OCI-LY1 (cell line): ENCODE measurements at regions not wholly inside any gene's neighbourhood (a gene's known extent, or its start where the extent isn't known, plus 50 kb on each side); places are given as distances from the start of the nearest gene placed in this dataset.

ENCODE experiments used
- H2AFZ ChIP-seq: fragments of 200-600 bp; sonication (generic), shearing (Covaris generic); 2 replicates; pipeline ENCODE4 v1.6.0; 2014; ENCODE audit warnings: antibody characterized with exemption, mild to moderate bottlenecking, low read length
- H3F3A ChIP-seq: fragments of 200-600 bp; sonication (generic), shearing (Covaris generic); 2 replicates; pipeline ENCODE4 v1.6.0; 2014; ENCODE audit warnings: mild to moderate bottlenecking, antibody characterized with exemption, low read length, moderate library complexity; ENCODE audit not compliant: insufficient read depth
- H3K27ac ChIP-seq: fragments of 200-600 bp; sonication (generic); 2 replicates; pipeline ENCODE4 v1.5.1; 2014; ENCODE audit warnings: low read length, mixed run types, mild to moderate bottlenecking, low read depth; ENCODE audit not compliant: poor library complexity, severe bottlenecking
- H3K27me3 ChIP-seq: fragments of 200-600 bp; sonication (generic); 2 replicates; pipeline ENCODE4 v1.6.0; 2014; ENCODE audit warnings: antibody characterized with exemption, mild to moderate bottlenecking, low read length, moderate library complexity; ENCODE audit not compliant: insufficient read depth
- H3K36me3 ChIP-seq: fragments of 200-600 bp; sonication (generic); 2 replicates; pipeline ENCODE4 v1.6.1; 2014; ENCODE audit warnings: mild to moderate bottlenecking, antibody characterized with exemption, low read length, moderate library complexity, mixed read lengths; ENCODE audit not compliant: insufficient read depth
- H3K4me1 ChIP-seq: fragments of 200-600 bp; sonication (generic); 2 replicates; pipeline ENCODE4 v1.5.1; 2014; ENCODE audit warnings: mild to moderate bottlenecking, low read length, moderate library complexity; ENCODE audit not compliant: insufficient read depth, severe bottlenecking
- H3K4me2 ChIP-seq: fragments of 200-600 bp; sonication (generic), shearing (Covaris generic); 2 replicates; pipeline ENCODE4 v1.6.1; 2014; ENCODE audit warnings: low read length
- H3K4me3 ChIP-seq: fragments of 200-600 bp; sonication (generic); 2 replicates; pipeline ENCODE4 v1.5.1; 2014; ENCODE audit warnings: low read length, low read depth, mild to moderate bottlenecking, mixed read lengths; ENCODE audit not compliant: poor library complexity, severe bottlenecking
- H3K79me2 ChIP-seq: fragments of 200-600 bp; shearing (Covaris generic); 2 replicates; pipeline ENCODE4 v1.6.1; 2016; ENCODE audit warnings: mixed run types, low read length, mixed read lengths; ENCODE audit not compliant: insufficient read depth
- H3K9ac ChIP-seq: fragments of 200-600 bp; sonication (generic), shearing (Covaris generic); 2 replicates; pipeline ENCODE4 v1.6.1; 2014; ENCODE audit warnings: mild to moderate bottlenecking, low read length, mixed read lengths
- H3K9me2 ChIP-seq: fragments of 200-600 bp; sonication (generic), shearing (Covaris generic); 2 replicates; pipeline ENCODE4 v1.6.1; 2014; ENCODE audit warnings: low read depth, mild to moderate bottlenecking, low read length, mixed read lengths
- H3K9me3 ChIP-seq: fragments of 200-600 bp; shearing (Covaris generic); 2 replicates; pipeline ENCODE4 v1.6.1; 2014; ENCODE audit warnings: low read length, mixed read lengths
- H4K20me1 ChIP-seq: fragments of 200-600 bp; sonication (generic), shearing (Covaris generic); 2 replicates; pipeline ENCODE4 v1.6.0; 2016; ENCODE audit warnings: mild to moderate bottlenecking, low read length; ENCODE audit not compliant: insufficient read depth
- EZH2 ChIP-seq: fragments of 200-600 bp; sonication (generic), shearing (Covaris generic); IDR thresholded peaks from 2 replicates; pipeline ENCODE4 v1.8.0; 2017; ENCODE audit warnings: borderline replicate concordance, mixed run types, mild to moderate bottlenecking, antibody characterized with exemption, low read length, moderate library complexity, mixed read lengths
- TF ChIP-seq, protein P1 (sequence below): fragments of 200-600 bp; sonication (generic), shearing (Covaris generic); IDR thresholded peaks from 2 replicates; pipeline ENCODE4 v1.5.1; 2017; ENCODE audit warnings: mild to moderate bottlenecking, antibody characterized with exemption, low read length, moderate library complexity, mixed read lengths

DNA sequence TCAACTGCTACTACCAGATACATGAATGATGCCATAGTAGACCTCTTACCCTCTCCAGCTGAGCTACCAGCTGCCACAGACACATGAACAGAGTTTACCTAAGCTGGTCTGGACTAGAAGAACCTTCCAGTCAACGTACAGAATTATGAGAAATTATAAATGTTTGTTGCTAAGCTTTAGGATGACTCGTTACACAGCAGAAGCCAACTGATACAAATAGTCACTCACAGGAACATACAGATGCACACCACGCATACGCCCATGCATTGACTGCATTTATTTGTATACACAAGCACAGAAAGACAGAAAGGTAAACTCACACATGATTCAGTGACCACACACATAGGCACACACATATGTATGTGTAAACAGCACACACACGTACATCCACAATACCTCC lies 164.6 kb downstream of the SALL1 start:
- H3F3A ChIP-seq, result no peaks in the 10 kb centered on the region
- H4K20me1 ChIP-seq, result no peaks in the 10 kb centered on the region
- H3K9me3 ChIP-seq, result no peaks in the 10 kb centered on the region
- H2AFZ ChIP-seq, result no peak overlapping the region
- H3K27me3 ChIP-seq, result no peaks in the 10 kb centered on the region
- H3K9me2 ChIP-seq, result no peaks in the 10 kb centered on the region
- no peaks in the 10 kb centered on the region for H3K4me1 ChIP-seq
- H3K79me2 ChIP-seq, result no peaks in the 10 kb centered on the region
- H3K9ac ChIP-seq, result no peak overlapping the region
- no peak overlapping the region for H3K4me2 ChIP-seq
- H3K4me3 ChIP-seq, result no peak overlapping the region
- H3K36me3 ChIP-seq, result no peaks in the 10 kb centered on the region
- TF ChIP-seq, protein P1, sequence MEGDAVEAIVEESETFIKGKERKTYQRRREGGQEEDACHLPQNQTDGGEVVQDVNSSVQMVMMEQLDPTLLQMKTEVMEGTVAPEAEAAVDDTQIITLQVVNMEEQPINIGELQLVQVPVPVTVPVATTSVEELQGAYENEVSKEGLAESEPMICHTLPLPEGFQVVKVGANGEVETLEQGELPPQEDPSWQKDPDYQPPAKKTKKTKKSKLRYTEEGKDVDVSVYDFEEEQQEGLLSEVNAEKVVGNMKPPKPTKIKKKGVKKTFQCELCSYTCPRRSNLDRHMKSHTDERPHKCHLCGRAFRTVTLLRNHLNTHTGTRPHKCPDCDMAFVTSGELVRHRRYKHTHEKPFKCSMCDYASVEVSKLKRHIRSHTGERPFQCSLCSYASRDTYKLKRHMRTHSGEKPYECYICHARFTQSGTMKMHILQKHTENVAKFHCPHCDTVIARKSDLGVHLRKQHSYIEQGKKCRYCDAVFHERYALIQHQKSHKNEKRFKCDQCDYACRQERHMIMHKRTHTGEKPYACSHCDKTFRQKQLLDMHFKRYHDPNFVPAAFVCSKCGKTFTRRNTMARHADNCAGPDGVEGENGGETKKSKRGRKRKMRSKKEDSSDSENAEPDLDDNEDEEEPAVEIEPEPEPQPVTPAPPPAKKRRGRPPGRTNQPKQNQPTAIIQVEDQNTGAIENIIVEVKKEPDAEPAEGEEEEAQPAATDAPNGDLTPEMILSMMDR, result no peak
- TF ChIP-seq EZH2, result no peak
- H3K27ac ChIP-seq, result no peak overlapping the region

DNA sequence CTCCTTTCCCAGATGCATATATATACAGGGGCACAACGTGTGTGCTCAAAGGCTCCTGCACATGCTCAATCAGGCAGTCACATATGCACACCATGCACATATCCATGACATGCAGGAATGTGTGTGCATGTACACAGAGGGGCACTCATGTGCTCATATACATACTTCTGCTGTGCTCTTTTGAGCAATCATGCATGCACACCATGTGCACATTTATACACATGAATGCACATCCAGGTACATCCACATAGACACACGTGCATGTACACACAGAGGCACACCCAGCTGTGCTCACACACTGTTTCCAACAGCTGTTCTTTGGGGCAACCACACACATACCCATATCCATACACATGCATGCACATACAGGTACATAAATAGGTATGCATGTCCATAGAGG lies 165.3 kb downstream of the SALL1 start:
- Histone ChIP-seq H3K36me3 (no peaks in the 10 kb centered on the region), H3K9me3 (no peaks in the 10 kb centered on the region)

DNA sequence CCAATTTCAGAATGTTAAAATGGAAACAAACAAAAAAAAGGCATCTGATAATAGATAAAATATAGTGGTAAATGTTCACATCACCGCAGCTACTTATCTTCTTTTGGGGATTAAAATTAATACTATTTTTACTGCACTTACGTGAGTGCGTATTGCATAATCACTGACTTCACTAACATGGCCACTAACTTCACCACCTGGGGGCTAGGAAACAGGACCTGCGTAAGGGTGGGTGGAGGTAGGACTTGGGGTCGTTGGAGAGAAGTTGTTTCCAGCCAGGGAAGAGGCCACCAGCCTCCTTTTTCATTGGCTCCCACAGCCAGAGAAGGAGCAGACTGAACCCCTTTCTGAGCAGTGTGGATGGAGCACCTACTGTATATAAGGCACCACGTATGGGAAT lies 166.4 kb downstream of the SALL1 start:
- Histone ChIP-seq H3K9me2 (no peaks in the 10 kb centered on the region), H3K9ac (no peak overlapping the region), H3K4me3 (no peak overlapping the region), H3K79me2 (no peaks in the 10 kb centered on the region), H3K9me3 (no peaks in the 10 kb centered on the region), H3K4me1 (no peaks in the 10 kb centered on the region), H4K20me1 (no peaks in the 10 kb centered on the region), H3K27ac (no peak overlapping the region), H2AFZ (no peak overlapping the region), H3K27me3 (no peaks in the 10 kb centered on the region), H3F3A (no peaks in the 10 kb centered on the region), H3K36me3 (no peaks in the 10 kb centered on the region), H3K4me2 (no peak overlapping the region)
- TF ChIP-seq EZH2, result no peak
- TF ChIP-seq, protein P1, result no peak

More for the DNA sequence above, 165.3 kb downstream of the SALL1 start:
- no peak overlapping the region for H2AFZ ChIP-seq
- no peak overlapping the region for H3K27ac ChIP-seq
- H3K79me2 ChIP-seq, result no peaks in the 10 kb centered on the region
- H3K27me3 ChIP-seq, result no peaks in the 10 kb centered on the region
- no peak overlapping the region for H3K9ac ChIP-seq
- no peaks in the 10 kb centered on the region for H3F3A ChIP-seq
- H3K4me1 ChIP-seq, result no peaks in the 10 kb centered on the region
- H3K4me2 ChIP-seq, result no peak overlapping the region
- no peak for TF ChIP-seq EZH2
- TF ChIP-seq, protein P1, result no peak
- no peaks in the 10 kb centered on the region for H4K20me1 ChIP-seq
- H3K9me2 ChIP-seq, result no peaks in the 10 kb centered on the region
- H3K4me3 ChIP-seq, result no peak overlapping the region
